GM12892 (cell line): ENCODE measurements at regions not wholly inside any gene's neighbourhood (a gene's known extent, or its start where the extent isn't known, plus 50 kb on each side); places are given as distances from the start of the nearest gene placed in this dataset.
"Not testable (repeated sequence)": the region's sequence is repeated elsewhere in the genome, so short reads cannot be mapped to it uniquely, and the experiment has no call there.

Experiments used
- DNase-seq: peaks from one replicate; pipeline ENCODE4 v3.0.0; 2011; ENCODE audit not compliant: insufficient read length
- FAIRE-seq: peaks from 2 replicates; lab custom pipeline; 2011; peaks lifted over from hg19 to GRCh38; lab: Jason Lieb, UNC
- POLR2A ChIP-seq: IDR thresholded peaks from 2 replicates; pipeline ENCODE4 v1.6.1; 2011; ENCODE audit warnings: low read depth, low read length, control low read depth
- POLR2AphosphoS5 ChIP-seq: IDR thresholded peaks from 2 replicates; pipeline ENCODE4 v1.6.1; 2011; ENCODE audit warnings: low read depth, low read length, control low read depth
- TAF1 ChIP-seq: IDR thresholded peaks from 2 replicates; pipeline ENCODE4 v1.6.1; 2011; ENCODE audit warnings: low read depth, mild to moderate bottlenecking, control low read depth, low read length, borderline replicate concordance

DNA sequence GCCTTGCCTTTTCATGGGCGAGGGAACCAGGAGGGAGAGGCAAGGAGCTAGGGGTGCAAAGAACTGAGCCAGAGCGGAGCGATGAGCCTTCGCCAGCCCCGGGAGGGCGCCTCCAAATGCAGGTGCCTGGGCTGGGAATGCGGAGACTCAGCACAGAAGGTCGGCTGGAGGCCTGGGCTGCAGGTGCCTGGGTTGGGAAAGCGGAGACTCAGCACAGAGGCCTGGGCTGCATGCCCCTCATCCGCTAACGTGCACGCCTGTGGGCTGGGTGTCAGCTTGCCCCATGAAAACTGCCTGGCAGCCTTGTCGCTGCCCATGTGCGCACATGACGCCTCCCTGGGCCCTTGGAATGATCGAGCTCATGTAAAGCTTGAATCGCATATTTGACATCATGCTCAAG, 51.8 kb downstream of the POM121L12 start:
- TF ChIP-seq TAF1 (no peak), POLR2A (no peak), POLR2AphosphoS5 (no peak)
- no peak for FAIRE-seq
- no peak for DNase-seq

DNA sequence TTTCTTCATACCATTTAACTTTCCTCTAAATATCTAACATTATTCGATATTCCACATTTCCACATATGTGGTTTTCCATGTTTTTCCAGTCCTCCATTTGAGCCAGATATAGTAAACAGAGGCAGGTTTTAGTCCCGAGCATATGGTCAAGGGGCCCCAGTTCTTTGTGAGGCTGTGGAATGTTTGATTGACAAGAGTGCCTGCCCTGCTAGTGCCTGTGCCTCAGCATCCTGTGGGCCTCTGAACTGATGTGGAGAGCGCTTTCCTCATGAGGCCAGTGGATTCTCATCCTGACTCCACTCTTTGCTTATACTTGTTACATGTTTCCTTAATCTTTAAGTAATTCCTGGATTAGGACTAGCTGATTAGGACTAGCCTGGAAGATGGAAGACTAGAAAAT, 58.8 kb downstream of the POM121L12 start:
- TF ChIP-seq POLR2A = no peak
- no peak for TF ChIP-seq TAF1
- TF ChIP-seq POLR2AphosphoS5 = no peak
- no peak for FAIRE-seq

DNA sequence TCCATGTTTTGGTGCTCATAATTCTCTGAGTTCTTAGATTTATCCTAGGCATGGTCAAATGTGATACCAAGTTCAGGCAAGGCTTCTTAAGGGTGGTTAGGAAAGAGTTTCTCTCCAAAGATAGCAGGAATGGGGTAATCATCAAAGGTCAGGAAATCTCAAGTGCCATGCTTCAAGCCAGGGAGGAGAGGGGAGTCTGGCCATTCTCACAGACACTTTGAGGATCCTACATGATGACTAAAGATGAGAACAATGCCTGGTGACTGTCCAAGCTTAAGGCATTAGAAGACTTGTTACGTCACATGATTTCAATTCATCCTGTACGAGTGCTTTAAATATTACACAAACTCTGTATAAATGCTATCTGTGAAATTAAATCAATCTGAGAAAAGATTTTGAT, 59.4 kb downstream of the POM121L12 start:
- FAIRE-seq = no peak
- TF ChIP-seq POLR2AphosphoS5 (no peak), POLR2A (no peak), TAF1 (no peak)

More for the DNA sequence above, 58.8 kb downstream of the POM121L12 start:
- DNase-seq = no peak

DNA sequence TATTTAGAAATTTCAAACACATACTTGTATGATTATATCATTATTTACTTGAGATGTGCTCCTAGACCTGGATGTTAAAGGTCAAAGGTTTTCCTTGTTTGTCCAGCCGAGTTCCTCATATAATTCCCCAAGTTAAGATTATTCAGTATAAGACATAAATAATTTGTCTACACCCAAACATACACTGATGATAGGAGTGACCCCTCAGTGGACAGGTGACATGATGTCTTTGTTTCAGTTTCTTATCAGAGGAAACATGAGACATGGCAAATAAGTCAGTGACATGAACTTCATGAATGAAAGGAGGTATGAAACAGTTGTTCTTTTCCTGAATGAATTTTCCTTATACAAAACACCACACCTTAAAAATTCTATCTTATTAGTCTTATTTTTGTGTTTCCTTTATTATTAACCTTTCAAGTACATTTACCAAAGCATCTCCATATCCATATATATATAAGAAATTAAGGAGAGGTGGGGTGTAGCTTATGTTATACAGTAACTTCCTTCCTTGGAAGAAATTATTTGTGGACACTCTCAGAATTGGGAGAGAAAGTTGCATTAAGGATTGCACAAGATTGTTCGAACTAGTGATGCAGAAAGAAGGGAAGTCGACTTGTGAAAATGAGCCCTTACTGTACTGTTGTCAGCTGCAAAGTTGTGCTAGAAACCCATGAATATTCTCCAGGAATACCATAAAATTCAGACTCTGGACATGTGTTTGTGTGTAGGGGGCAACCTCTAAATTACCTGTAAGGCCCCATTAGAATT, 60.5 kb downstream of the POM121L12 start:
- TF ChIP-seq POLR2A (no peak), TAF1 (no peak), POLR2AphosphoS5 (no peak)
- no peak for FAIRE-seq
- DNase-seq = no peak

More for the DNA sequence above, 59.4 kb downstream of the POM121L12 start:
- DNase-seq = no peak

- TF ChIP-seq TAF1 (no peak), POLR2A (no peak), POLR2AphosphoS5 (no peak)
- no peak for DNase-seq
- no peak for FAIRE-seq
Observed at GRCh38 chr7:53100091-53100490, 64.7 kb downstream of the POM121L12 start.

DNA sequence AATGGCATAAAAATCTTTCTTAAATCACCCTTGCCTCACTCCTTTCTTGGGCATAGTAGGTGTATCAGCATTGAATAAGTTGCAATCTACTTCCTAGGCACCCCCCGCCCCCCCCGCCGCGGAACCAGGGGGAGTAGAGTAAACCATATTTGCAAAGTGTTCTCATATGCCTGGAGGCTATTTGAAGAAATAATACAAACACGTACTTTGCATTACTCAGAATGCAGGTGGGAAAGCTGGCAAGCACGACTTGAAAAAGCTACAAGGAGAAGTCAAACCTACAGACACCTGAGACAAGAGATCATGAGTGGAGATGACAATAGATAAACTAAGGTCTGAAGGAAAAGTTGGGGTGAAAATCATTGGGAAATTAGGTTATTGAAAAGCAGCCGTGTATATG, 65.6 kb downstream of the POM121L12 start:
- TF ChIP-seq POLR2AphosphoS5 = no peak
- no peak for DNase-seq
- no peak for FAIRE-seq

DNA sequence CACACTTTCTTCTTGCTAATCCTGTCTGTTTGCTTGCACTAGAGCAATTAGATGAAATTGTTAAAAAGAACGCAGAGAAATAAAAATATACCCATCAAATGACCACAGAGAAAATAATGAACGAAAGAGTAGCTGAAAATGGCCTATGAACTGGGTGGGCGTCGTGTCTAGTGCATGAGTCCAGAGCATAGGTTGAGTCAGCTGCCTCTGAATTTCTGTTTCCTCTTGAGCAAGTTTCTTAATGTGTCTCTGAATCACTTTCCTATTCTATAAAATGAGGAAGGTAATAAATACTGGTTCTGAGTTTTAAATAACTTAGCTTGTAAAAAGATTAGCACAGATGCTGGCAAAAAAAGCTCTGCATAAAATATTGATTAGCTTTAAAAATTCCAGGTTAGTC, 75.0 kb downstream of the POM121L12 start:
- no peak for FAIRE-seq
- no peak for TF ChIP-seq TAF1
- no peak for TF ChIP-seq POLR2AphosphoS5
- TF ChIP-seq POLR2A = no peak
- no peak for DNase-seq

DNA sequence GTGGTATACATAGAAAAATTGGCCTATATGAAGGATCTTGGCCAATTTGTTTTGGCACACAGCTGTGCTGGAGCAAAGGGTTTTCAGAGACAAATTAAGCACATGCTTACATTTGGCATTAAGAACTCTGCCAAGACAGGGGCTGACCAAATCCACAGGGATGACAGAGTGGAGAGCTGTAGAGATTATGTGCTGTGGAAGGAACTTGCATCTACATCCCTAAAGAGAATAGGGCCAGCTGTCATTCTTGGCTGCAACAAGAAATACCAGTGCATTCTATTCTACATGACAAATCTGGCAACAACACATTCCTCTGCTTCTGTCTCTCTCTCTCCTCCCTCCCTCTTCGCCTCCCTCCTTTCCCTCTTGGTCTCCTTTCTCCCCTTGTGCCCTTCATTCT, 75.6 kb downstream of the POM121L12 start:
- DNase-seq = no peak
- no peak for TF ChIP-seq POLR2A
- TF ChIP-seq TAF1 = no peak
- no peak for TF ChIP-seq POLR2AphosphoS5
- no peak for FAIRE-seq

DNA sequence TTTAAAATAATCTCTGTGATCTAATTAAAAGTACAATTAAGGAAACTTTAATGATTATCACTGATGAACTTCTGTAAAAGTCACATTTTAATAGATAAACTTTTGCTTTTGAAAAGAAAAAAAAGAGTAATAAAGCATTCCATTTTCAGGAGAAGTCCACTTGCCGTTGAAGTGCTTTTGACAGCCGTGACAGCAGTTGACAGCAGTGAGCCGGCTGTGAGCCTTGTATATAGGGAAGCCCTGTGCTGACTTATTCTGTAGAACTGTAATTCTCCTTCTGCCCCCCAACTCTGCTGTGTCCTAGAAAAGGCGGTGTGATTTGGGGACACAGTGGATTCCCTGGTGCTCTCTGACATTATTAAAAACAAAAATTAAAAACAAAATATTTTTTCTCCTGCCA, 78.0 kb downstream of the POM121L12 start:
- DNase-seq = no peak
- no peak for TF ChIP-seq POLR2AphosphoS5
- TF ChIP-seq POLR2A = no peak
- TF ChIP-seq TAF1 = no peak
- no peak for FAIRE-seq

GRCh38 chr7:53119514-53119941, 84.1 kb downstream of the POM121L12 start:
- no peak for TF ChIP-seq TAF1
- TF ChIP-seq POLR2A = no peak
- no peak for TF ChIP-seq POLR2AphosphoS5
- no peak for FAIRE-seq

GRCh38 chr7:53121374-53121773, 85.9 kb downstream of the POM121L12 start:
- no peak for FAIRE-seq
- no peak for DNase-seq
- TF ChIP-seq POLR2A (no peak), POLR2AphosphoS5 (no peak), TAF1 (no peak)

More at GRCh38 chr7:53119514-53119941, 84.1 kb downstream of the POM121L12 start:
- no peak for DNase-seq

DNA sequence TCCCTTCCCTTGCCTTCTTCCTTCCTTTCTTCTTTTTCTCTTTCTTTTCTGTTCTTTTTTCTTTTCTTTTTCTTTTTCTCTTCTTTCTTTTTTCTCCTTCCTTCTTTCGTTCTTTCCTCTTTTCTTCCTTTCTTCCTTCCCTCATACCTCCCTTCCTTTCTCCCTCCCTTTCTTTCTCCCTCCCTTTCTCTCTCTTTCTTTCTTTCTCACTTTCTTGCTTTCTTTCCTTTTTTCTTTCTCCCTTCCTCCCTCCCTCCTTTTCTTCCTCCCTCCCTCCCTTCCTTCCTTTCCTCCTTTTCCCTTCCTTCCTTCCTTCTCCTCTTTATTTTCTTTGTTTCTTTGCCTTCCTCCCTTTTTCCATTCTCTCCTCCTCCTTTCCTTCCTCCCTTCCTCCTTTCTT, 96.3 kb downstream of the POM121L12 start:
- TF ChIP-seq TAF1 (no peak), POLR2AphosphoS5 (no peak), POLR2A (no peak)
- no peak for DNase-seq
- FAIRE-seq = no peak

GRCh38 chr7:53151496-53151895, 116.1 kb downstream of the POM121L12 start:
- no peak for TF ChIP-seq TAF1
- TF ChIP-seq POLR2A = no peak
- TF ChIP-seq POLR2AphosphoS5 = no peak
- FAIRE-seq = no peak
- DNase-seq = no peak

DNA sequence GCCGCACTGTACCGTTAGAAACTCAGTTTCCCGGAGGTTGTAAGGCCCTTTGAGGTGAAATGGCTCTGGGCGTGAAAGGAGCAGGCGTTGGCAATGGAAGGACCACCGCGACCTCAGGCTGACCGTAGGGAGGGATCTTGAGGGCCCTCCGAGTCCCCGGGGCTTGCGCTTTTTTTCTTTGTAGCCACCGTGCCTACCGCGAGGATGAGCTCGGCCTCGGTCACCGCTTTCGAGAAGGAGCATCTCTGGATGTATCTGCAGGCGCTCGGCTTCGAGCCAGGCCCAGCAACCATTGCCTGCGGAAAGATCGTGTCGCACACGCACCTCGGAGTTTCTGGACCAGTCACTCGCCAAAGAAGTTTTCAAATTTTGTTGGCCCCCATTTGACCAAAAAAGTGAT, 151.8 kb downstream of the POM121L12 start:
- peak; percentile 76 for FAIRE-seq
- not testable (repeated sequence) for DNase-seq
